Activated T-cell treated with anti-CD3 and anti-CD28 coated beads for 48 hours (primary cell): ENCODE measurements at regions not wholly inside any gene's neighbourhood (a gene's known extent, or its start where the extent isn't known, plus 50 kb on each side); places are given as distances from the start of the nearest gene placed in this dataset.
"Not testable (repeated sequence)": the region's sequence is repeated elsewhere in the genome, so short reads cannot be mapped to it uniquely, and the experiment has no call there.

Experiments
- DNase-seq: peaks from one replicate; pipeline ENCODE4 v3.0.0-alpha.2; 2020; ENCODE audit warnings: low read depth

GRCh38 chr7:101679653-101680173, 50.6 kb upstream of the MYL10 start:
- DNase-seq = not testable (repeated sequence)

- no peak for DNase-seq
These were observed 51.5 kb upstream of the MYL10 start for GRCh38 chr7:101680406-101681145.

GRCh38 chr7:101681170-101682007, 52.3 kb upstream of the MYL10 start:
- DNase-seq = no peak

GRCh38 chr7:101684983-101685330, 55.9 kb upstream of the MYL10 start:
- DNase-seq = no peak

GRCh38 chr7:101686030-101686429, 56.9 kb upstream of the MYL10 start:
- DNase-seq = no peak

GRCh38 chr7:101687081-101687480, 58.0 kb upstream of the MYL10 start:
- DNase-seq = no peak

- DNase-seq = no peak
These were observed 58.7 kb upstream of the MYL10 start for GRCh38 chr7:101687791-101688182.

GRCh38 chr7:101688183-101688831, 59.2 kb upstream of the MYL10 start:
- peak; percentile 79 for DNase-seq

GRCh38 chr7:101688995-101689907, 60.2 kb upstream of the MYL10 start:
- no peak for DNase-seq

GRCh38 chr7:101690061-101690460, 61.0 kb upstream of the MYL10 start:
- no peak for DNase-seq

GRCh38 chr7:101691822-101692384, 62.8 kb upstream of the MYL10 start:
- no peak for DNase-seq

GRCh38 chr7:101693498-101694091, 64.5 kb upstream of the MYL10 start:
- DNase-seq = no peak

- no peak for DNase-seq
These were observed 69.9 kb upstream of the MYL10 start for GRCh38 chr7:101698964-101699363.

- no peak for DNase-seq
These were observed 70.3 kb upstream of the MYL10 start for GRCh38 chr7:101699399-101699798.

- no peak for DNase-seq
These were observed 71.1 kb upstream of the MYL10 start for GRCh38 chr7:101699881-101700823.

GRCh38 chr7:101701153-101701794, 72.2 kb upstream of the MYL10 start:
- no peak for DNase-seq

GRCh38 chr7:101702362-101702850, 73.3 kb upstream of the MYL10 start:
- no peak for DNase-seq

GRCh38 chr7:101705331-101705730, 76.2 kb upstream of the MYL10 start:
- DNase-seq = no peak

- DNase-seq = no peak
These were observed 78.5 kb upstream of the MYL10 start for GRCh38 chr7:101707587-101707986.
